Neuronal stem cell (in vitro differentiated cells): ENCODE measurements at regions not wholly inside any gene's neighbourhood (a gene's known extent, or its start where the extent isn't known, plus 50 kb on each side); places are given as distances from the start of the nearest gene placed in this dataset.
A peak's percentile ranks its signal among the peaks of the same experiment; 100 is the strongest.

Experiments used
- DNase-seq: peaks from one replicate; pipeline ENCODE4 v3.0.0-alpha.2; 2013; ENCODE audit warnings: low spot score
- H2AFZ ChIP-seq: one replicate; pipeline ENCODE4 v1.6.1; 2013; ENCODE audit warnings: mild to moderate bottlenecking, low read length, inconsistent platforms
- H2AK5ac ChIP-seq: 2 replicates; pipeline ENCODE4 v1.6.1; 2013; ENCODE audit warnings: low read depth, mild to moderate bottlenecking, inconsistent platforms, low read length, moderate library complexity, mixed read lengths
- H2BK120ac ChIP-seq: 2 replicates; pipeline ENCODE4 v1.6.1; 2013; ENCODE audit warnings: low read depth, mild to moderate bottlenecking, inconsistent platforms, low read length, moderate library complexity, mixed read lengths
- H2BK12ac ChIP-seq: one replicate; pipeline ENCODE4 v1.6.1; 2013; ENCODE audit warnings: low read length, inconsistent platforms
- H2BK15ac ChIP-seq: 2 replicates; pipeline ENCODE4 v1.6.1; 2013; ENCODE audit warnings: mild to moderate bottlenecking, low read length, inconsistent platforms, mixed read lengths
- H2BK5ac ChIP-seq: one replicate; pipeline ENCODE4 v1.6.1; 2013; ENCODE audit warnings: inconsistent platforms, mild to moderate bottlenecking, low read length, moderate library complexity
- H3K14ac ChIP-seq: one replicate; pipeline ENCODE4 v1.6.1; 2013; ENCODE audit warnings: low read length, inconsistent platforms
- H3K18ac ChIP-seq: 2 replicates; pipeline ENCODE4 v1.6.1; 2013; ENCODE audit warnings: low read length, inconsistent platforms
- H3K23ac ChIP-seq: 2 replicates; pipeline ENCODE4 v1.6.1; 2013; ENCODE audit warnings: low read depth, mild to moderate bottlenecking, mixed read lengths, low read length, inconsistent platforms; ENCODE audit not compliant: poor library complexity
- H3K27ac ChIP-seq: replicated peaks from 3 replicates; pipeline ENCODE4 v1.5.1; 2013; ENCODE audit warnings: low read length, inconsistent platforms
- H3K27me3 ChIP-seq, 3 experiments: 2 replicates each; pipeline ENCODE4 v1.6.1; 2013; ENCODE audit warnings: low read length in 3 of 3, mild to moderate bottlenecking in 2 of 3, inconsistent platforms in 1 of 3, low read depth in 1 of 3, mixed read lengths in 1 of 3, moderate library complexity in 1 of 3; ENCODE audit not compliant: control insufficient read depth in 3 of 3, insufficient read depth in 3 of 3
- H3K36me3 ChIP-seq, 2 donors: replicated peaks in 1 of 2; 2 replicates each; pipeline ENCODE4 v1.6.1; 2013; ENCODE audit warnings: low read length in 2 of 2; ENCODE audit not compliant: control insufficient read depth in 2 of 2, insufficient read depth in 2 of 2
- H3K4ac ChIP-seq: 2 replicates; pipeline ENCODE4 v1.6.1; 2013; ENCODE audit warnings: inconsistent platforms, mild to moderate bottlenecking, low read length, moderate library complexity
- H3K4me1 ChIP-seq, 2 donors: 1 replicate in 1 of 2; 2 replicates in 1 of 2; pipeline ENCODE4 v1.6.1; 2013; ENCODE audit warnings: low read length in 2 of 2, low read depth in 1 of 2; ENCODE audit not compliant: control insufficient read depth in 2 of 2, insufficient read depth in 1 of 2
- H3K4me2 ChIP-seq: one replicate; pipeline ENCODE4 v1.6.1; 2013; ENCODE audit warnings: mild to moderate bottlenecking, low read length, inconsistent platforms; ENCODE audit not compliant: insufficient read depth, poor library complexity, severe bottlenecking
- H3K4me3 ChIP-seq, 2 donors: 2 replicates each; pipeline ENCODE4 v1.5.1; 2013; ENCODE audit warnings: low read length in 2 of 2, mild to moderate bottlenecking in 2 of 2, inconsistent platforms in 1 of 2, moderate library complexity in 1 of 2
- H3K79me1 ChIP-seq: one replicate; pipeline ENCODE4 v1.6.1; 2013; ENCODE audit warnings: low read depth, mild to moderate bottlenecking, inconsistent platforms, low read length, moderate library complexity
- H3K9ac ChIP-seq: one replicate; pipeline ENCODE4 v1.6.1; 2013; ENCODE audit warnings: mild to moderate bottlenecking, low read depth, low read length, inconsistent platforms; ENCODE audit not compliant: poor library complexity
- H3K9me3 ChIP-seq, 2 donors: replicated peaks in 1 of 2; 2 replicates each; pipeline versions ENCODE3 to v1.6.1; 2013; ENCODE audit warnings: low read length in 2 of 2, mild to moderate bottlenecking in 2 of 2, inconsistent platforms in 1 of 2, low read depth in 1 of 2, mixed read lengths in 1 of 2, moderate library complexity in 1 of 2; ENCODE audit not compliant: control insufficient read depth in 2 of 2, insufficient read depth in 1 of 2
- H4K8ac ChIP-seq: one replicate; pipeline ENCODE4 v1.6.1; 2013; ENCODE audit warnings: low read depth, mild to moderate bottlenecking, inconsistent platforms, low read length, moderate library complexity
- H4K91ac ChIP-seq: one replicate; pipeline ENCODE4 v1.6.1; 2013; ENCODE audit warnings: low read length, low read depth, mild to moderate bottlenecking, inconsistent platforms; ENCODE audit not compliant: poor library complexity
- WGBS, 2 donors: extraction: QIAGEN DNeasy Blood & Tissue Kit; methylation state at CpG; one replicate each; pipeline ENCODE4 v1.1.7; 2013; ENCODE audit warnings: missing lambda C conversion rate in 2 of 2, mixed read lengths in 1 of 2; ENCODE audit not compliant: insufficient read length in 2 of 2, insufficient replicate concordance in 1 of 2; ENCODE audit errors: extremely low coverage in 2 of 2; 5-methylcytosine and 5-hydroxymethylcytosine counted together

- Histone ChIP-seq H3K4me1 (peaks cover 9 to 10% of the 10 kb centered on the region in 2 donors), H3K27me3 (no peaks in the 10 kb centered on the region), H3K4me3 (no peak overlapping the region), H3K4me2 (no peak overlapping the region), H2BK120ac (no peak overlapping the region), H3K18ac (no peak overlapping the region), H2AFZ (no peak overlapping the region), H3K9me3 (peaks cover 0 to 4% of the 10 kb centered on the region in 2 donors), H3K27ac (no peak overlapping the region), H3K14ac (no peak overlapping the region), H4K8ac (no peak overlapping the region), H2BK12ac (no peak overlapping the region), H3K23ac (no peak overlapping the region), H3K36me3 (no peaks in the 10 kb centered on the region), H4K91ac (no peak overlapping the region), H2AK5ac (no peak overlapping the region), H3K9ac (no peak overlapping the region), H2BK5ac (no peak overlapping the region), H2BK15ac (no peak overlapping the region), H3K4ac (no peak overlapping the region), H3K79me1 (no peaks in the 10 kb centered on the region)
- DNase-seq: no peak
- no CpG with 5 or more reads among the region's 1 CpG for WGBS, 2 donors
Measured at GRCh38 chr10:33557313-33557712, 222.8 kb upstream of the NRP1 start.

GRCh38 chr10:33556620-33557019 lies 222.2 kb upstream of the NRP1 start:
- Histone ChIP-seq H3K18ac (peak overlapping the region; percentile 15), H2BK15ac (no peak overlapping the region), H2BK120ac (peak overlapping the region; percentile 39), H3K9me3 (peaks cover 0 to 4% of the 10 kb centered on the region in 2 donors), H3K9ac (no peak overlapping the region), H2BK5ac (no peak overlapping the region), H3K27ac (no peak overlapping the region), H3K36me3 (no peaks in the 10 kb centered on the region), H3K4ac (no peak overlapping the region), H3K4me3 (no peak overlapping the region), H2AFZ (peak overlapping the region; percentile 75), H3K79me1 (no peaks in the 10 kb centered on the region), H3K4me2 (no peak overlapping the region), H3K14ac (no peak overlapping the region), H3K27me3 (no peaks in the 10 kb centered on the region), H4K91ac (peak overlapping the region; percentile 81), H4K8ac (no peak overlapping the region), H3K23ac (no peak overlapping the region), H2BK12ac (no peak overlapping the region), H2AK5ac (no peak overlapping the region), H3K4me1 (peaks cover 9 to 10% of the 10 kb centered on the region in 2 donors)
- no CpG with 5 or more reads among the region's 11 CpGs for WGBS, 2 donors
- no peak for DNase-seq

DNA sequence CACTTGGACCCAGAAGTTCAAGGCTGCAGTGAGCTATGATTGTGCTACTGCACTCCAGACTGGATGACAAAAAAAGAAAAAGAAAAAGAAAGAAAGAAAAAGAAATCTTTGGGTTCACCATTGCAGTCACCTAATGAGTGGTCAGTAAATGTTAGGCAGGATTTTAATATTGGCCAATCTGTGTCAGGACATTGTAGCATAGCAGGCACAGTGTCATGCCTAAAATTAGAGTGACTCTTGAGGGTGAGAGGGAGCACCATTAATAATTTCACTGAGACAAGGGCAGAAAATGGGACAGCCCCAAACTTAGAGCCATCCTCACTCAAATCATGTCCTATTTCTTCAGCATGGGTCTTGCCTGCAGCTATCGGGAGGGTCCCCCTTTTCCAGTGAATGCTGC lies 221.6 kb upstream of the NRP1 start:
- no peak overlapping the region for H3K4me2 ChIP-seq
- peaks cover 0 to 4% of the 10 kb centered on the region in 2 donors for H3K9me3 ChIP-seq
- no peaks in the 10 kb centered on the region for H3K36me3 ChIP-seq
- H2BK120ac ChIP-seq: peak overlapping the region; percentile 39
- H3K4ac ChIP-seq: no peak overlapping the region
- WGBS, 2 donors: no CpG with 5 or more reads among the region's 1 CpG
- peaks cover 9 to 10% of the 10 kb centered on the region in 2 donors for H3K4me1 ChIP-seq
- no peak overlapping the region for H2BK12ac ChIP-seq
- no peak overlapping the region for H3K27ac ChIP-seq
- no peak overlapping the region for H2BK15ac ChIP-seq
- H3K9ac ChIP-seq: no peak overlapping the region
- no peak overlapping the region for H4K91ac ChIP-seq
- no peak overlapping the region for H3K14ac ChIP-seq
- H2BK5ac ChIP-seq: no peak overlapping the region
- no peak overlapping the region for H2AK5ac ChIP-seq
- H3K4me3 ChIP-seq: no peak overlapping the region
- H3K79me1 ChIP-seq: no peaks in the 10 kb centered on the region
- no peak overlapping the region for H4K8ac ChIP-seq
- H2AFZ ChIP-seq: peak overlapping the region; percentile 75
- no peaks in the 10 kb centered on the region for H3K27me3 ChIP-seq
- DNase-seq: no peak
- H3K23ac ChIP-seq: no peak overlapping the region
- no peak overlapping the region for H3K18ac ChIP-seq

DNA sequence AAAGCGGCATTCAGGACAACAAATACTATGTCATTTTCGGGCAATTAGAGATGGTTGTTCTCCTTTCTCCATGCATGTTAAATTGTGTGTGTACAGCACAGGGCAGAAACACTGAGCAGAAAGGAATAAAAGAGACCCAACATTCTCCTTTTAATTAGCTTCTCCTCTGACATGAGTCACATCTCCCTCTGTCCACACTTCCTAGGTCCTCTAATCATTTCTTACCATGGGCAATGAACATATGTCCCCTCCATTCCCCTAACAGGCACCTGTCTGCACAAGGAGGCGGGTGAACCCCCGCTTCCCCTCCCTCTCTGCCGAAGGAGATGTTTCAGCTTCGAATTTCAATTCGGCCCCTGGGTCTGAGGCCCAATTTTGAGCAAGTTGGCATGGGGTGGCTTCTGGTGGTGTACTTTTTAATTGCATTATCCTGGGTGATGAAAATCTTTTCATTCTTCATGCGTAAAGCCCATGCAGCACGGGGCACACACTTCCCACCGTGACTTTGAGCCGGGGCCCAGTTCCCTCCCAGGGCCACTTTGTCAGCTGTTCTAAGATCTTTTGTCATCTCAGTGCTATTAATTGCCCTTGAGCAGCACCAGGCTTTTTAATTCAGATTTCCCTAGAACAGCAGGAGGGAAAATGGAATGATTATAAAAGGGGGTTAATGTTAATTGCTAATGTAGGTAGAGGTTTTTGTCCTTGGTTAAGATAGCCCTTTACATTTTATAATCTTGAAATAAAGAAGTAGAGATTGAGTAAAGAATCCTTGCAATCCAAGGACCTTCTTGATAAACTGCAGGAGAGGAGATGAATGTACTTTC lies 219.5 kb upstream of the NRP1 start:
- no peak overlapping the region for H3K18ac ChIP-seq
- no peak overlapping the region for H4K8ac ChIP-seq
- H3K9ac ChIP-seq: no peak overlapping the region
- H3K27me3 ChIP-seq: no peaks in the 10 kb centered on the region
- no peak overlapping the region for H2AK5ac ChIP-seq
- H2BK15ac ChIP-seq: no peak overlapping the region
- no peak overlapping the region for H2BK12ac ChIP-seq
- no peak overlapping the region for H3K4me3 ChIP-seq
- no CpG with 5 or more reads among the region's 11 CpGs for WGBS, 2 donors
- no peak overlapping the region for H4K91ac ChIP-seq
- no peak overlapping the region for H3K4ac ChIP-seq
- no peak overlapping the region for H3K4me2 ChIP-seq
- H2BK120ac ChIP-seq: no peak overlapping the region
- DNase-seq: no peak
- H3K23ac ChIP-seq: no peak overlapping the region
- H3K79me1 ChIP-seq: no peaks in the 10 kb centered on the region
- no peak overlapping the region for H3K14ac ChIP-seq
- no peak overlapping the region for H2BK5ac ChIP-seq
- H3K27ac ChIP-seq: no peak overlapping the region
- no peaks in the 10 kb centered on the region for H3K36me3 ChIP-seq
- H3K9me3 ChIP-seq: peaks cover 0 to 4% of the 10 kb centered on the region in 2 donors
- peaks cover 9 to 11% of the 10 kb centered on the region in 2 donors for H3K4me1 ChIP-seq
- no peak overlapping the region for H2AFZ ChIP-seq
